Liver (tissue), 8 donors: ENCODE measurements at regions not wholly inside any gene's neighbourhood (a gene's known extent, or its start where the extent isn't known, plus 50 kb on each side); places are given as distances from the start of the nearest gene placed in this dataset.

Experiments used
- DNase-seq: peaks from one replicate; pipeline ENCODE4 v3.0.0-alpha.2; 2017; ENCODE audit warnings: low spot score
- H3K27ac ChIP-seq, 2 donors: one replicate each; pipeline ENCODE4 v1.7.0; 2013; ENCODE audit warnings: inconsistent platforms in 2 of 2, low read length in 2 of 2, control low read depth in 1 of 2, low read depth in 1 of 2, mild to moderate bottlenecking in 1 of 2
- H3K27me3 ChIP-seq, 4 donors: one replicate each; pipeline versions ENCODE4 v1.6.1 to v1.7.0; 2013; ENCODE audit warnings: low read length in 3 of 4, inconsistent platforms in 1 of 4, mild to moderate bottlenecking in 1 of 4, moderate library complexity in 1 of 4; ENCODE audit not compliant: control insufficient read depth in 4 of 4, insufficient read depth in 4 of 4
- H3K36me3 ChIP-seq, 4 donors: one replicate each; pipeline versions ENCODE4 v1.6.1 to v1.7.0; 2013; ENCODE audit warnings: low read length in 3 of 4, mild to moderate bottlenecking in 3 of 4, low read depth in 1 of 4, moderate library complexity in 1 of 4; ENCODE audit not compliant: control insufficient read depth in 4 of 4, insufficient read depth in 3 of 4
- H3K4me1 ChIP-seq, 4 donors: one replicate each; pipeline versions ENCODE4 v1.6.1 to v1.7.0; 2013; ENCODE audit warnings: low read length in 3 of 4, mild to moderate bottlenecking in 3 of 4, moderate library complexity in 1 of 4; ENCODE audit not compliant: control insufficient read depth in 4 of 4, insufficient read depth in 4 of 4
- H3K4me3 ChIP-seq, 3 donors: one replicate each; pipeline versions ENCODE4 v1.6.1 to v1.7.0; 2013; ENCODE audit warnings: low read length in 3 of 3, control low read depth in 1 of 3, low read depth in 1 of 3, mild to moderate bottlenecking in 1 of 3
- H3K9ac ChIP-seq, 2 donors: one replicate each; pipeline ENCODE4 v1.7.0; 2013; ENCODE audit warnings: low read length in 2 of 2, mild to moderate bottlenecking in 2 of 2, moderate library complexity in 2 of 2, control low read depth in 1 of 2, low read depth in 1 of 2
- H3K9me3 ChIP-seq, 4 donors: one replicate each; pipeline versions ENCODE4 v1.6.1 to v1.7.0; 2013; ENCODE audit warnings: low read length in 3 of 4; ENCODE audit not compliant: control insufficient read depth in 4 of 4
- CTCF ChIP-seq: fragments of 150-350 bp; IDR thresholded peaks from 2 replicates; pipeline ENCODE4 v1.5.1; 2017; ENCODE audit warnings: improper control_type of control experiment, low read depth, low read length; ENCODE audit not compliant: missing input control
- EGR1 ChIP-seq, 2 donors: IDR thresholded peaks; 2 replicates each; pipeline ENCODE4 v1.6.1; 2016 to 2018; ENCODE audit warnings: antibody characterized with exemption in 2 of 2, low read depth in 2 of 2
- FOXA2 ChIP-seq: IDR thresholded peaks from 2 replicates; pipeline ENCODE4 v1.6.1; 2016; ENCODE audit warnings: antibody characterized with exemption
- GABPA ChIP-seq, 2 donors: IDR thresholded peaks in 1 of 2; conservative IDR thresholded peaks in 1 of 2; 2 replicates each; pipeline ENCODE4 v1.6.1; 2016; ENCODE audit warnings: antibody characterized with exemption in 2 of 2, mild to moderate bottlenecking in 1 of 2, moderate library complexity in 1 of 2
- HNF4A ChIP-seq, 2 donors: conservative IDR thresholded peaks; 2 replicates each; pipeline ENCODE4 v1.6.1; 2016; ENCODE audit warnings: antibody characterized with exemption in 2 of 2, mild to moderate bottlenecking in 2 of 2
- JUND ChIP-seq, 2 donors: IDR thresholded peaks; 2 replicates each; pipeline ENCODE4 v1.6.1; 2016; ENCODE audit warnings: antibody characterized with exemption in 2 of 2
- MAX ChIP-seq: IDR thresholded peaks from 2 replicates; pipeline ENCODE4 v1.6.1; 2016; ENCODE audit warnings: antibody characterized with exemption
- NR2F2 ChIP-seq: IDR thresholded peaks from 2 replicates; pipeline ENCODE4 v1.6.1; 2016; ENCODE audit warnings: antibody characterized with exemption
- RAD21 ChIP-seq, 2 donors: IDR thresholded peaks; 2 replicates each; pipeline ENCODE4 v1.6.1; 2016; ENCODE audit warnings: antibody characterized with exemption in 2 of 2, mild to moderate bottlenecking in 2 of 2
- REST ChIP-seq: IDR thresholded peaks from 2 replicates; pipeline ENCODE4 v1.6.1; 2016; ENCODE audit warnings: antibody characterized with exemption, mild to moderate bottlenecking
- RXRA ChIP-seq, 2 donors: IDR thresholded peaks; 2 replicates each; pipeline ENCODE4 v1.6.1; 2017 to 2018; ENCODE audit warnings: antibody characterized with exemption in 2 of 2, mild to moderate bottlenecking in 1 of 2
- SP1 ChIP-seq: IDR thresholded peaks from 2 replicates; pipeline ENCODE4 v1.6.1; 2018; ENCODE audit warnings: antibody characterized with exemption, mild to moderate bottlenecking
- TAF1 ChIP-seq: conservative IDR thresholded peaks from 2 replicates; pipeline ENCODE4 v1.6.1; 2016; ENCODE audit warnings: antibody characterized with exemption, mild to moderate bottlenecking
- YY1 ChIP-seq: IDR thresholded peaks from 2 replicates; pipeline ENCODE4 v1.6.1; 2016; ENCODE audit warnings: antibody characterized with exemption, mild to moderate bottlenecking
- ZBTB33 ChIP-seq: IDR thresholded peaks from 2 replicates; pipeline ENCODE4 v1.6.1; 2016; ENCODE audit warnings: antibody characterized with exemption
- WGBS: extraction: QIAGEN DNeasy Blood & Tissue Kit; methylation state at CpG from one replicate; pipeline ENCODE4 v1.1.7; 2013; 5-methylcytosine and 5-hydroxymethylcytosine counted together
- donor health status: healthy.
- donor health status: healthy.
- donor health status: healthy.
- donor health status: healthy.
- donor health status: healthy.

- 45% methylated on average over 4 of the region's 4 CpGs for WGBS
- Histone ChIP-seq H3K4me3 (no peak overlapping the region), H3K27ac (no peak overlapping the region), H3K36me3 (no peaks in the 10 kb centered on the region), H3K27me3 (peaks cover 0 to 3% (median under 1%) of the 10 kb centered on the region in 4 donors), H3K4me1 (no peaks in the 10 kb centered on the region), H3K9me3 (no peaks in the 10 kb centered on the region), H3K9ac (no peak overlapping the region)
- DNase-seq, result no peak
- no peak for TF ChIP-seq GABPA (IDR thresholded peaks at IDR 0.05 in 1 of 2, conservative IDR thresholded peaks at IDR 0.05 in 1 of 2)
- no peak for TF ChIP-seq HNF4A (conservative IDR thresholded peaks at IDR 0.05)
- no peak for TF ChIP-seq RXRA (IDR thresholded peaks at IDR 0.05)
- no peak for TF ChIP-seq YY1
- TF ChIP-seq EGR1 (IDR thresholded peaks at IDR 0.05; ENCODE audit: low read depth in 2 of 2), result no peak
- TF ChIP-seq REST, result no peak
- TF ChIP-seq FOXA2, result no peak
- no peak for TF ChIP-seq JUND (IDR thresholded peaks at IDR 0.05)
- TF ChIP-seq RAD21 (IDR thresholded peaks at IDR 0.05), result no peak
- TF ChIP-seq CTCF, result no peak
- TF ChIP-seq NR2F2, result no peak
- no peak for TF ChIP-seq ZBTB33
- no peak for TF ChIP-seq TAF1
- TF ChIP-seq MAX, result no peak
Observed at GRCh38 chr4:27181693-27182092, 321.1 kb downstream of the STIM2 start.

- Histone ChIP-seq H3K27ac (no peak overlapping the region), H3K9ac (no peak overlapping the region), H3K4me1 (no peaks in the 10 kb centered on the region), H3K4me3 (no peak overlapping the region), H3K36me3 (no peaks in the 10 kb centered on the region), H3K27me3 (peaks cover 0 to 3% (median under 1%) of the 10 kb centered on the region in 4 donors), H3K9me3 (no peaks in the 10 kb centered on the region)
- DNase-seq, result no peak
- 86% methylated on average over 2 of the region's 2 CpGs for WGBS
- TF ChIP-seq RAD21 (IDR thresholded peaks at IDR 0.05) (no peak), ZBTB33 (no peak), TAF1 (no peak), YY1 (no peak), REST (no peak), CTCF (no peak), MAX (no peak), GABPA (IDR thresholded peaks at IDR 0.05 in 1 of 2, conservative IDR thresholded peaks at IDR 0.05 in 1 of 2) (no peak), RXRA (IDR thresholded peaks at IDR 0.05) (no peak), SP1 (no peak)
Observed at GRCh38 chr4:27182211-27182610, 321.6 kb downstream of the STIM2 start.
